ENCODE measurements at regions not wholly inside any gene's neighbourhood (a gene's known extent, or its start where the extent isn't known, plus 50 kb on each side); places are given as distances from the start of the nearest gene placed in this dataset.
"Not testable (repeated sequence)": the region's sequence is repeated elsewhere in the genome, so short reads cannot be mapped to it uniquely, and the experiment has no call there.

DNA sequence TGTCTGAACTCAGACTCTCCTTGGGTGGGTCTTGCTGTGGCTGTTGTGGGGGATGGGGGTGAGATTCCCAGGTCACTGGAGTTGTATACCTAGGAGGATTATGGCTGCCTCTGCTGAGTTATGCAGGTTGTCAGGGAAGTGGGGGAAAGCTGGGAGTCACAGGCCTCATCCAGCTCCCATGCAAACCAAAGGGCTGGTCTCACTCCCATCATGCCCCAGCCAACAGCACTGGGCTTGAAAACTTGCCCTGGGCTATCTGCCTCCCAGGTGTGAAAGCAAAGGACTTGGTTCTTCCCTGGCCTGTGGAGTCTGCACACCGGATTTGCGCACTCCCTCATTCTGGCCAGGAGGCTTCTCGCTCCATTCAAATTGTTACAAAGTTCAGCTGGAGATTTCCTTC, 97.3 kb upstream of the BNIP2 start:
- DNase-seq (ENCODE audit: low read depth, low spot score), result peak; percentile 41

DNA sequence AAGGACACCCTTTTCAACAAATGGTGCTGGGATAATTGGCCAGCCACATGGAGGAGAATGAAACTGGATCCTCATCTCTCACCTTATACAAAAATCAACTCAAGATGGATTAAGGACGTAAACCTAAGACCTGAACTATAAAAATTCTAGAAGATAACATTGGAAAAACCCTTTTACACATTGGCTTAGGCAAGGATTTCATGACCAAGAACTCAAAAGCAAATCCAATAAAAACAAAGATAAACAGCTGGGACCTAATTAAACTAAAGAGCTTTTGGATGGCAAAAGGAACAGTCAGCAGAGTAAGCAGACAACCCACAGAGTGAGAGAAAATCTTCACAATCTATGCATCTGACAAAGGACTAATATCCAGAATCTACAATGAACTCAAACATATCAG, 96.9 kb upstream of the BNIP2 start:
- not testable (repeated sequence) for DNase-seq (ENCODE audit: low read depth, low spot score)

DNA sequence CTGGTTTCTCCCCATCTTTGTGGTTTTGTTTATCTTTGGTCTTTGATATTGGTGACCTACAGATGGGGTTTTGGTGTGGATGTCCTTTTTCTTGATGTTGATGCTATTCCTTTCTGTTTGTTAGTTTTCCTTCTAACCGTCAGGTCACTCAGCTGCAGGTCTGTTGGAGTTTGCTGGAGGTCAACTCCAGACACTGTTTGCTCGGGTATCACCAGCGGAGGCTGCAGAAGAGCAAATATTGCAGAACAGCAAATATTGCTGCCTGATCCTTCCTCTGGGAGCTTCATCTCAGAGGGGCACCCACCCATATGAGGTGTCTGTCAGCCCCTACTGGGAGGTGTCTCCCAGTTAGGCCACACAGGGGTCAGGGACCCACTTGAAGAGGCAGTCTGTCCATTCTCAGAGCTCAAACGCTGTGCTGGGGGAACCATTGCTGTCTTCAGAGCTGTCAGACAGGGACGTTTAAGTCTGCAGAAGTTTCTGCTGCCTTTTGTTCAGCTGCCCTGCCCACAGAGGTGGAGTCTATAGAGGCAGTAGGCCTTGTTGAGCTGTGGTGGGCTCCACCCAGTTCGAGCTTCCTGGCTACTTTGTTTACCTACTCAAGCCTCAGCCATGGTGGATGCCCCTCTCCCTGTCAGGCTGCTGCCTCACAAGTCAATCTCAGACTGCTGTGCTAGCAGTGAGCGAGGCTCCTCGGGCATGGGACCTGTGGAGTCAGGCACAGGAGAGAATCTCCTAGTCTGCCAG, 94.8 kb upstream of the BNIP2 start:
- DNase-seq (ENCODE audit: low read depth, low spot score), result not testable (repeated sequence)

DNA sequence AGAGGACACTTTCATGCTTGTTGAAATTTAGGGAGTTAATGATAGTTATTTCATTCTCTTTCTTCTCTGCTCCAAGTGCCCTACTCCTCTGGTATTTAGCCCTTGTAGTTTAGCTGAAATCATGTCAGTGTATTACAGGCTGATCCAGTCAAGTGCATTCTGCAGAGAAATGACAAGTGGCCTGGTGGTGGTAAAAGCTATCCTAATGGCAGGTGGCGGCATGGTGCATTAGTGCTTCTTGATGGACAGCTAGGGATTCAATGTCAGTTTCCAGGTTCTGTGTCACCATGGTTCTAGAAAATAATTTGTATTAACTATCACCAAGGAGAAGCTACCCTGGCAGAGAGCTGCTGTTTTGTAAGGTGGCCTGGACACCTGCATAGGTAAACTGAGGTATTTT, 90.0 kb upstream of the BNIP2 start:
- no peak for DNase-seq (ENCODE audit: low read depth, low spot score)

DNA sequence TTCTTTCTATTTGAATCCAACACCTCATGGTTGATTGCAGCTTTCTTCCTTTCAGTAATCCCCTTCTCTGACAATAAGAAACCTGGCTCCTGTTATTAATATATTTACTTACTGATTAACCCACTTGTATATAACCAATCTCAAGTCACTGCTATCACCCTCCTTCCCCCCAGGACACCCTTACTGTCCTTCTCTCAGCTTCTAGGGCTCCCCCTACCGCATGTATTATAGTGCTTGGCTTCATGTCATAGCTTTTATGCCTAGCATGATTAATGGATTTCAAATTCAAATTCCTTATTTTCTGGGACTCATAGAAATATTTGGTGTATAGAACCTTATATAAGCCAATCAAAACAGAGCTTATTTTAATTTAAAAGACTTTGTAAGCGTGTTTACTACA, 75.7 kb upstream of the BNIP2 start:
- DNase-seq (ENCODE audit: low read depth, low spot score), result no peak

DNA sequence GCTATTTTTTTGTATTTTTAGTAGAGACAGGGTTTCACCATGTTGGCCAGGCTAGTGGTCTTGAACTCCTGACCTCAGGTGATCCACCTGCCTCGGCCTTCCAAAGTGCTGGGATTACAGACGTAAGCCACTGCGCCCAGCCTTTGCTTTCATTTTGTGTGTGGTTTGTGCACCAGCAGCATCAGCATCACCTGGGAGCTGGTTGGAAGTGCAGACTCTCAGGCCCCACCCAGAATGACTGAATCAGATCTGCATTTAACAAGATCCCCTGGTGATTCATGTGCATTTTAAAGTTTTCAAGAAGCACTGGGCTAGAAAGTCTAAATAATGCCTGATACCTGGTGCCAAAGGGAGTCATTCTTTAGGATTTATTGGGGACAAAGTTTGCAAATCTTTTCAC, 73.4 kb upstream of the BNIP2 start:
- DNase-seq (ENCODE audit: low read depth, low spot score), result peak; percentile 11

DNA sequence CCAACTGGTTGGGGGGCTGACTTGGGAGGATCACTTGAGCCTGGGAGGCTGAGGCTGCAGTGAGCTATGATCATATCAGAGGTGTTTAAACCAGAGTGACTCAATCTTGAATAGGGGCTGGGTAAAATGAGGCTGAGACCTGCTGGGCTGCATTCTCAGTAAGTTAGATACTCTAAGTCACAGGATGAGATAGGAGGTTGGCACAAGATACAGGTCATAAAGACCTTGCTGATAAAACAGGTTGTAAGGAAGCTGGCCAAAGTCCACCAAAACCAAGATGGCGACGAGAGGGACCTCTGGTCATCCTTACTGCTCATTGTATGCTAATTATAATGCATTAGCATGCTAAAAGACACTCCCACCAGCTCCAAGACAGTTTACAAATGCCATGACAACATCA, 71.1 kb upstream of the BNIP2 start:
- not testable (repeated sequence) for DNase-seq (ENCODE audit: low read depth, low spot score)

DNA sequence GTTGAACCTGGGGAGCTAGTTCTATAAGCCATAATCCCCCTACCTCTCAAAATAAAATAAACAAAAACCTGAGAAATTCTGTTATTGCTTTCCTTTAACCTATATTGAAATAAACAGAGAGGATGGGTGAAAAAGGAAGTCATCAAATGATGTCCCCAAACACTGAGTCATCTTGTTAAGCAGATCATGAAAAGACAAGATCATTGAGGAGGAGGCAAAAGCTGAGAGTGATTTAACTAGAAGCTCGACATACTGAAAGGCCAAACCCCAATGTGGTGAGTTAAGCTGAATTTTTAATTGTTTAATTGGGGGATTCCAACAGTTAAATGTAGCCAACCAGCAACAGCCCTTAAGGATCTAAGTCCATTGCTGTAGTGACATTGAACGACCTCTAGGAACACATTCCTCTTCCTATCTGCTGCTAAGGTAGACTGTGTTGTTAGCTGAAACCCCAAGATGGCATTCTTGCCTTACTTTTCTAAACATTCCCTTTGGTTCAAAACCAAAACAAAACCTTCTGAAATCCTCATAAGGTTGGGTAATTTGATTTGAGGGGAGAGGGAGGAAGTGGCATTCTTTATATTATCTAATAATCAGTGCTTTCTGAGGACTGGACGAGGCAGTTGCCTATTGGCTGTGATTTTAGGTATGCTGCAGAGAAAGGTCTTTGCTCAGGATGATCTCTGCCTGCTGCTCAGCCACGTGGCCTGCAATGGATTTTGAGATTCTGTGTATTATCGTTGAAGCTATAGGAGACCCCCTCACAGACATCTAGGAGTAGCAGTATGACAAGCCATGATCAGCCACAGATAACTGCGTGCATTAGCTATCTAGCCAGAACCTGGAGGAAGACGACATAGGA, 62.7 kb upstream of the BNIP2 start:
- DNase-seq (ENCODE audit: low read depth, low spot score), result peak; percentile 26

DNA sequence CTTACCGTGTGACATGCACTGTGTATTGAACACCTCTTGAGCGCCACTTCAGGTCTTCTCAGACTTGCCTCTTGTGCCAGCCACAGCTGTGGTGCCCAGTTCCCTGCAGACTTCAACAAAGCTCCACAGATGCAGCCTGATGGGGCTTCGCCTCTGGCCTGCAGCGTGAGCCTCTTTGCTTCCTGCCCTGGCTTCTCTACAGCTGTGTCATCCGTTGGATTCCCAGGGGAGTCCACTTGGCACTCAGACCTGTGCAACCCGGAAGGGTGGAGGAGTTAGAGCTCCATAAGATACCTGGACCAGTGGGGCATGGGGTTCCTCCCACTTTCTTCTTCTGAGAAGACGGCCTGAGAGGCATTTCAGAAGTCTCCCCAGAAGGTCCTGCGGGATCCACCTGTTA, 57.7 kb upstream of the BNIP2 start:
- DNase-seq (ENCODE audit: low read depth, low spot score), result no peak

DNA sequence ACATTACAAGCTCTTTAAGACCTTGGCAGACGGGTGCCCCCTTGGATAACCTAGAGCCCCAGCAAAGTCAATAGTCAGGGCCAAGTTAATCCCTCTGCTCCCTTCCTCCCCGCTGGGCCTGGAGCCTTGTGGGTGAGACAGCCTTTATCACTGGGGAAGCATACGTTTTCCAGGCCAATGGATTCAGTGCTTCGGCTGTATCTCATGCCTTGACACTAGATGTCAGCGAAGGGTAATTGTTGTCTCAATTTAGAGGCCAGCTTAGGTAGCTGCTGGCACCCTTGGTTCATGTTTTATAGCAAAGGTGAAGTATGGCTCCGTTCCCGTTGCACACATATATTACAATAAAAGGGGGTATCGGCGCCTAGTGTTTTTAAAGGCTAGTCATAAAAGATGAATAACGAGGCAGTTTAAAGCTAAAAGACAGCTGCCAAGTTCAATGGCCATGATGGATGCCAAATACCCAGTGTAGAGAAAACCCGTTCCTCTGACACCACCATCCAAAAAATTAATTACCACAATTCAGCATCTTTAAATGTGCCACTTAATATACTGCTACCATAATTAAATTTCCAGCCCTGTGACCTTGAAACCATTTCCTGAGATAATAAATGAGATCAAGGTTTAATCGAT, 52.3 kb upstream of the BNIP2 start:
- DNase-seq (ENCODE audit: low read depth, low spot score), result peak; percentile 18

DNA sequence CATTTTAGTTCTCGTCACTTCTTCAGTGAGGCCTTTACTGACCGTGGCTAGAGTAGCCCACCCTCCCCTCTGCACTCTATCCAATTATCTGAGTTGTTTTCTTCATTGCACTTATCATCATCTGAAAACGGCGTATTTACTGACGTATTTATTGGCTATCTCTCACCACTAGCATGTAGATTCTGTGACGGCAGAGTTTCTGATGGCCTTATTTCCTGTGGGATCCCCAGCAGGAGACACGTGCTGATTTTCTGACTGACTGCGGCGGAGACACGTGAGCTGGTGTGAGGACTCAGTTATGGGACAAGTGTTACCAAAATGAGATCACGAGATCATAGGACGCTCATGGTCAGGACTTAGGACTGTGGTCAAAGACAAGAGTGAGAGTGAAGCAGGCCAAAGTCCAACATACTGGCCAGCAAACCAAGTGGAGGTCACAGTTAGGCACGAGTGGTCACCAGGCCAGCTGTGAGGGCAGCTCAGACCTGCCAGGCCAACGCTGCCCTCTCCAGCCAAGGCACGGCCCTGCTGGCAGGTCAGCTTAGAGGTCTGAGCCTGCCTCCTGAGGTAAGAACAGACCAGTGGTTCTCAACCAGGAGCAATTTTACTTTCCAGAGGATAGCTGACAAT, 50.6 kb upstream of the BNIP2 start:
- DNase-seq (ENCODE audit: low read depth, low spot score), result no peak

Data from ELF-1 (cell line).